Type B pancreatic cell (in vitro differentiated cells): ENCODE measurements at regions not wholly inside any gene's neighbourhood (a gene's known extent, or its start where the extent isn't known, plus 50 kb on each side); places are given as distances from the start of the nearest gene placed in this dataset.
"Not testable (repeated sequence)": the region's sequence is repeated elsewhere in the genome, so short reads cannot be mapped to it uniquely, and the experiment has no call there.

Experiments
- DNase-seq: peaks from one replicate; pipeline ENCODE4 v3.0.0; 2021; ENCODE audit warnings: mixed read lengths; ENCODE audit not compliant: unreplicated experiment; ENCODE audit errors: extremely low spot score
- H3K27ac Mint-ChIP-seq: 2 replicates; pipeline ENCODE4 v1.8.0; 2021; ENCODE audit warnings: mild to moderate bottlenecking, mixed read lengths
- H3K27me3 Mint-ChIP-seq: 2 replicates; pipeline ENCODE4 v1.8.0; 2021; ENCODE audit warnings: mixed read lengths
- H3K36me3 Mint-ChIP-seq: 2 replicates; pipeline ENCODE4 v1.8.0; 2021; ENCODE audit warnings: mixed read lengths
- H3K4me1 Mint-ChIP-seq: one replicate; pipeline ENCODE4 v1.8.0; 2021; ENCODE audit warnings: mixed read lengths; ENCODE audit not compliant: unreplicated experiment
- H3K4me3 Mint-ChIP-seq: 2 replicates; pipeline ENCODE4 v1.8.0; 2021; ENCODE audit warnings: mild to moderate bottlenecking, mixed read lengths
- H3K9me3 Mint-ChIP-seq: 2 replicates; pipeline ENCODE4 v1.8.0; 2021; ENCODE audit warnings: mixed read lengths
- TF ChIP-seq, protein P1 (sequence below): fragments of 200-600 bp; sonication (generic); conservative IDR thresholded peaks from 2 replicates; pipeline ENCODE4 v1.5.0; 2021; ENCODE audit warnings: antibody characterized with exemption, mild to moderate bottlenecking

DNA sequence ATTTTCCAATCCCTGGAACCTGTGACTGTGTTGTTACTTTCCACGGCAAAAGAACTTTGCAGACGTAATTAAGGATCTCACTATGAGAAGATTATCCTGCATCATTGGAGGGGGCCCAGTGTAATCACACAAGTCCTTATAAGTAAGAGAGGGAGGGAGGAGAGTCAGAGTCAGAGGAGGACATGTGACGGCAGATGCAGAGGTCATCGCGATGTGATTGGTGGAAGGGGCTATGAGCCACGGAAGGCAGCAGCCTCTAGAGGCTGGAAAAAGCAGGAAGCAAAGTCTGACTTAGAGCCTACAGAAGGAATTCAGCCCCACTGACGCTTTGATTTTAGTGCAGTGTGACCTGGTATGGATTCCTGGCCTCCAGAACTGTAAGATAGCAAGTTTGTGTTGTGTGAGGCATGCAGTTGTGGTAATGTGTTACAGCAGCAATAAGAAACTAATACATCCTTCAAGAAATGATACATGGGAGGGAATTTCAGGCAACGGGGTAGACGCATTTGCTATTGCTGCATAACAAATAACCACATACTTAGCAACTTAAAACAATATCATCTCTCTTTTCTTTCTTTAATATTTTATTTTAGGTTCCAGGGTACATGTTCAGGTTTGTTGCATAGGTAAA lies 112.7 kb upstream of the SERPINE2 start:
- no peak for DNase-seq
- Mint-ChIP-seq H3K4me1 (peaks cover 7% of the 10 kb centered on the region), H3K36me3 (no peaks in the 10 kb centered on the region), H3K27ac (no peak overlapping the region), H3K27me3 (peaks cover under 1% of the 10 kb centered on the region), H3K4me3 (no peak overlapping the region), H3K9me3 (peaks cover 11% of the 10 kb centered on the region)
- TF ChIP-seq, protein P1, sequence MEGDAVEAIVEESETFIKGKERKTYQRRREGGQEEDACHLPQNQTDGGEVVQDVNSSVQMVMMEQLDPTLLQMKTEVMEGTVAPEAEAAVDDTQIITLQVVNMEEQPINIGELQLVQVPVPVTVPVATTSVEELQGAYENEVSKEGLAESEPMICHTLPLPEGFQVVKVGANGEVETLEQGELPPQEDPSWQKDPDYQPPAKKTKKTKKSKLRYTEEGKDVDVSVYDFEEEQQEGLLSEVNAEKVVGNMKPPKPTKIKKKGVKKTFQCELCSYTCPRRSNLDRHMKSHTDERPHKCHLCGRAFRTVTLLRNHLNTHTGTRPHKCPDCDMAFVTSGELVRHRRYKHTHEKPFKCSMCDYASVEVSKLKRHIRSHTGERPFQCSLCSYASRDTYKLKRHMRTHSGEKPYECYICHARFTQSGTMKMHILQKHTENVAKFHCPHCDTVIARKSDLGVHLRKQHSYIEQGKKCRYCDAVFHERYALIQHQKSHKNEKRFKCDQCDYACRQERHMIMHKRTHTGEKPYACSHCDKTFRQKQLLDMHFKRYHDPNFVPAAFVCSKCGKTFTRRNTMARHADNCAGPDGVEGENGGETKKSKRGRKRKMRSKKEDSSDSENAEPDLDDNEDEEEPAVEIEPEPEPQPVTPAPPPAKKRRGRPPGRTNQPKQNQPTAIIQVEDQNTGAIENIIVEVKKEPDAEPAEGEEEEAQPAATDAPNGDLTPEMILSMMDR = no peak

DNA sequence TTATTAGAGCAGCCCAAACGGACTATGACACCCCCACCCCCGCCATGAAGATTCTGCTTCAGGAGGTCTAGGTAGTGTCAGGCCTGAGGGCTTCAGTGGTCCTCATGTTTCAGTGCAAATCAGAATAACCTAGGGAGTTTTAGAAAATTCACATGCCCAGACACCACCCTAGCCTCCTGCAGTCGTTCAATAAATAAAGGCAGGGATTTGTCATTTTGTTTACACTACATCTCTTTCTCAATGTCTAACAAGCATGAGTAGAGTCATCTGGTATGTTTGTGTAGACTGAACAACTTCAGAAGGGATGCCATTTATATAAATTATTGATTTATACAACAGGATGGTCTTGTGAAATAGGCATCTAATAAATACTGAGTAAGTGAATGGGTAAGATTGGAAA lies 112.1 kb upstream of the SERPINE2 start:
- peaks cover 5% of the 10 kb centered on the region for H3K27me3 Mint-ChIP-seq

DNA sequence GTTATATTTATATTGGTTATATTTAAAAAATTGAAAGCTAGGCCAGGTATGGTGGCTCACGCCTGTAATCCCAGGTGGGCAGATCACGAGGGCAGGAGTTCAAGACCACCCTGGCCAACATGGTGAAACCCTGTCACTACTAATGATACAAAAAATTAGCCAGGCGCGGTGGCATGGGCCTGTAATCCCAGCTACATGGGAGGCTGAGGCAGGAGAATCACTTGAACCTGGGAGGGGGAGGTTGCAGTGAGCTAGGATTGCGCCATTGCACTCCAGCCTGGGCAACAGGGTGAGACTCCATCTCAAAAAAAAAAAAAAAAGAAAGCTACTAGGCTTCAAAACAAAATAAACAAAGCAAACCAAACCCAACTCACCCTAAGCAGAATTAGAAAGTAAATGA lies 109.0 kb upstream of the SERPINE2 start:
- not testable (repeated sequence) for DNase-seq, H3K27me3 Mint-ChIP-seq, H3K4me3 Mint-ChIP-seq, H3K27ac Mint-ChIP-seq, H3K36me3 Mint-ChIP-seq, H3K4me1 Mint-ChIP-seq
- H3K9me3 Mint-ChIP-seq = peaks cover 11% of the 10 kb centered on the region

More for the DNA sequence above, 112.1 kb upstream of the SERPINE2 start:
- peaks cover 11% of the 10 kb centered on the region for H3K9me3 Mint-ChIP-seq
- H3K36me3 Mint-ChIP-seq = no peaks in the 10 kb centered on the region
- peaks cover 12% of the 10 kb centered on the region for H3K4me1 Mint-ChIP-seq
- TF ChIP-seq, protein P1 = no peak
- H3K27ac Mint-ChIP-seq = no peak overlapping the region
- H3K4me3 Mint-ChIP-seq = no peak overlapping the region
- DNase-seq = no peak

DNA sequence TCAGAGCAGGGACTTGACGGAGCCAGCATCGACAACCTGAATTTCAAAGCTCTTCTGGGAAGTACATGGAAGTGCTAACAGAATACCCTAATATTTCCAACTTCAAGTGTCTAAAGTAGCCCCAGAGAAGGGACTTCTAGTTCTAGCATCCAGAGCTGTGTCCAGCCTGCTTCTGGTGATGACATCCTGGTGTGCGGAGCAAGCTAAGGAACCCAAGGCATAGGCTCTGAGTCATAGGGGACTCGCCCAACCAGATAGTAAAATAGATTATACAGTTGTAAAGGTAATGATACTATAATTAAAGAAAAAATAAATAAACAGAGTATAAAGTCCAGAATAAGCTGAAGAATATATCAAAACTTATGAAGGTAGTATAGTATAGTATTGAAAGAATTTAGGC lies 108.1 kb upstream of the SERPINE2 start:
- Mint-ChIP-seq H3K27ac (no peak overlapping the region), H3K4me1 (peaks cover 6% of the 10 kb centered on the region), H3K9me3 (peaks cover 11% of the 10 kb centered on the region), H3K27me3 (peaks cover 14% of the 10 kb centered on the region), H3K36me3 (no peaks in the 10 kb centered on the region), H3K4me3 (no peak overlapping the region)
- TF ChIP-seq, protein P1 = no peak
- DNase-seq = no peak

DNA sequence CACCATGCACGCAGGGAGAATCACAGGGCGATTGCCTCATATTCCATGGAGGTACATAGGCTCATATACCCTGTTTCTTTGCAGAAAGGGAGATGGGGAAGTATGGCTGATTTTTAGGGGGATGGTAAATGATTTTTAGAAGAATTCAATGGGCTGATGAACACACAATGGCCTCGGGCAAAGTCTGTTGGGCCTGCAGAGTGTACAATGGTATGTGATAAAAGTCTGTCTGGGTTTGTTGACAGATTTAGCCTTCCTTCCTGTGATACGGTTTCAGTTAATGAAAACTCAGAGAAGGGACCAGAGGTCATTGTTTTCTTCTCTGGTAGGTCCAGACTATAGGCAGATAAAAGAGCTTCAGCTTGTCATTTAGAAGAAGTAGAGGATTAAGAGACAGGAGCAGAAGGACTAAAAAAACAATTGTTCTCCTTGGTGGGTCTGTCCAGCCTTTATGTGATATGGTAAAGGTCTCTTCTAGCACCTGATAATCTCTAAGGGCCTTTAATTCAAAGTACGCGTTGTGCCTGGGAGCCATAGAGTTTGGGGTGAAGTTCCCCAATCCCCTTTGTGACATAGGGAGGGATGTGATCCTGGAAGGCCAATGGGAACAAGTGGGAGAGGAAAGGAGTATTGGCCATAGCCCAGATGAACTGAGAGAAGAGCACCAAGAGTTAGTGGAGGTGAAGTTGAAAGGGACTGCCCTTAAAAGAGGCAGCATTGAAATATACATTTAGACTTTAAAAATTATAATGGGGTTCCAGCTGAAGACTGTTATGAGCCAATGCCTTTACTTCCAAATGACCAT lies 107.5 kb upstream of the SERPINE2 start:
- peak overlapping the region; percentile 48 for H3K27ac Mint-ChIP-seq
- peaks cover 11% of the 10 kb centered on the region for H3K4me1 Mint-ChIP-seq
- no peak overlapping the region for H3K4me3 Mint-ChIP-seq
- peaks cover 7% of the 10 kb centered on the region for H3K9me3 Mint-ChIP-seq
- H3K36me3 Mint-ChIP-seq = no peaks in the 10 kb centered on the region
- TF ChIP-seq, protein P1 = no peak
- DNase-seq = no peak
- H3K27me3 Mint-ChIP-seq = peaks cover 14% of the 10 kb centered on the region

DNA sequence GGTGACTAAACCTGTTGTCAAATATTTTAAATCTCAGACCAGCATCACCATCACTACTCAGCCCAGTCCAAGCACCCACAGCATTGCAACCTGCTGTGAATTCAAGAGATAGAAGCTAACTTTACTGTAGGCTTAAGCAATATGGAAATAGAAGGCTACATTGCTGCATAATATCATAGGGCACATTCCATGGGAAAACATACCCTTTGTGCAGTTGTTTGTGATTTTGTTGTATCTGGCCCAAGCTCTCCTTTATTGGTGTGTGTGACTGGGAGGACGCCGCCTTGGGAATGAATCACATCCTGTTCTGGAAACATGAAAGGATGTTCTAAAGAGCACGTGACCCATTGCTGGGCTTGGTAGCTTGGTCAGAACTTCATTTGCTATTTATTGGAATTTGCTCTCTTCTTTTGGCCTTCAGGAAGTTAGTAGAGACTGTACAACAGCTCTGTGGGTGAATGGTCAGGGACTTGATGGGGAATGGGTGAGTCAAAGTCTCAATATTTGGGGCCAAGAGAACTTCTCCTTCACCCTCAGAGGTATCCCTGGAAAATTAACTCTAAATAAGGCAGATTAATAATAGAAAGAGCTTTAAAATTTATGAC lies 106.8 kb upstream of the SERPINE2 start:
- Mint-ChIP-seq H3K27me3 (peaks cover 14% of the 10 kb centered on the region), H3K4me3 (no peak overlapping the region), H3K36me3 (no peaks in the 10 kb centered on the region), H3K4me1 (peaks cover 17% of the 10 kb centered on the region), H3K9me3 (peaks cover 5% of the 10 kb centered on the region), H3K27ac (no peak overlapping the region)
- DNase-seq = no peak
- TF ChIP-seq, protein P1 = no peak
